Panc1 (cell line): ENCODE measurements at regions not wholly inside any gene's neighbourhood (a gene's known extent, or its start where the extent isn't known, plus 50 kb on each side); places are given as distances from the start of the nearest gene placed in this dataset.

ENCODE experiments used
- POLR2AphosphoS5 ChIP-seq: IDR thresholded peaks from 2 replicates; pipeline ENCODE4 v1.6.1; 2012; ENCODE audit warnings: mild to moderate bottlenecking, low read depth, low read length, moderate library complexity
- SIN3A ChIP-seq: IDR thresholded peaks from 2 replicates; pipeline ENCODE4 v1.6.1; 2012; ENCODE audit warnings: low read depth, mild to moderate bottlenecking, low read length, moderate library complexity, borderline replicate concordance; ENCODE audit not compliant: insufficient read depth
- TCF7L2 ChIP-seq: IDR thresholded peaks from 2 replicates; pipeline ENCODE4 v1.6.1; 2011; ENCODE audit warnings: mild to moderate bottlenecking, low read depth, low read length, inconsistent platforms
- TF ChIP-seq, protein P1 (sequence below): fragments of 450-650 bp; IDR thresholded peaks from 2 replicates; pipeline ENCODE4 v1.5.1; 2017; ENCODE audit warnings: mild to moderate bottlenecking
- TF ChIP-seq, protein P2 (sequence below), 2 experiments: IDR thresholded peaks; 2 replicates each; pipeline ENCODE4 v1.6.1; 2011 to 2012; ENCODE audit warnings: low read depth in 2 of 2, control low read depth in 1 of 2, low read length in 1 of 2, mild to moderate bottlenecking in 1 of 2, moderate library complexity in 1 of 2; ENCODE audit not compliant: insufficient read depth in 1 of 2

DNA sequence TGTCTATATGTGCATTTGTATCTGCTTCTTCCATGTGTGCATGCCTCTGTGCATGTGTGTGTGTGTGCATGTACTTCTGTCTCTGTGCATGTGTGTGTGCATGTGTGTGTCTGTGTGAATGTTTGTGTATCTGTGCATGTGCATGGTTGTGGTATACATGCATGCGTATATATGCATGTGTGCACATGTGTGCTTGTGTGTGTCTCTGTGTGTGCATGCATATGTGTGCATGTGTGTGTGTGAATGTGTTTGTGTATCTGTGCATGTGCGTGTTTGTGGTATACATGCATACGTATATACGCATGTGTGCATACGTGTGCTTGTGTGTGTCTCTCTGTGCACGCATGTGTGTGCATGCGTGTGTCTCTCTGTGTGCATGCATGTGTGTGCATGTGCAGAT, 363.2 kb upstream of the SFSWAP start:
- TF ChIP-seq, protein P1, sequence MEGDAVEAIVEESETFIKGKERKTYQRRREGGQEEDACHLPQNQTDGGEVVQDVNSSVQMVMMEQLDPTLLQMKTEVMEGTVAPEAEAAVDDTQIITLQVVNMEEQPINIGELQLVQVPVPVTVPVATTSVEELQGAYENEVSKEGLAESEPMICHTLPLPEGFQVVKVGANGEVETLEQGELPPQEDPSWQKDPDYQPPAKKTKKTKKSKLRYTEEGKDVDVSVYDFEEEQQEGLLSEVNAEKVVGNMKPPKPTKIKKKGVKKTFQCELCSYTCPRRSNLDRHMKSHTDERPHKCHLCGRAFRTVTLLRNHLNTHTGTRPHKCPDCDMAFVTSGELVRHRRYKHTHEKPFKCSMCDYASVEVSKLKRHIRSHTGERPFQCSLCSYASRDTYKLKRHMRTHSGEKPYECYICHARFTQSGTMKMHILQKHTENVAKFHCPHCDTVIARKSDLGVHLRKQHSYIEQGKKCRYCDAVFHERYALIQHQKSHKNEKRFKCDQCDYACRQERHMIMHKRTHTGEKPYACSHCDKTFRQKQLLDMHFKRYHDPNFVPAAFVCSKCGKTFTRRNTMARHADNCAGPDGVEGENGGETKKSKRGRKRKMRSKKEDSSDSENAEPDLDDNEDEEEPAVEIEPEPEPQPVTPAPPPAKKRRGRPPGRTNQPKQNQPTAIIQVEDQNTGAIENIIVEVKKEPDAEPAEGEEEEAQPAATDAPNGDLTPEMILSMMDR = no peak
- no peak for TF ChIP-seq TCF7L2
- TF ChIP-seq POLR2AphosphoS5 = no peak
- TF ChIP-seq, protein P2, sequence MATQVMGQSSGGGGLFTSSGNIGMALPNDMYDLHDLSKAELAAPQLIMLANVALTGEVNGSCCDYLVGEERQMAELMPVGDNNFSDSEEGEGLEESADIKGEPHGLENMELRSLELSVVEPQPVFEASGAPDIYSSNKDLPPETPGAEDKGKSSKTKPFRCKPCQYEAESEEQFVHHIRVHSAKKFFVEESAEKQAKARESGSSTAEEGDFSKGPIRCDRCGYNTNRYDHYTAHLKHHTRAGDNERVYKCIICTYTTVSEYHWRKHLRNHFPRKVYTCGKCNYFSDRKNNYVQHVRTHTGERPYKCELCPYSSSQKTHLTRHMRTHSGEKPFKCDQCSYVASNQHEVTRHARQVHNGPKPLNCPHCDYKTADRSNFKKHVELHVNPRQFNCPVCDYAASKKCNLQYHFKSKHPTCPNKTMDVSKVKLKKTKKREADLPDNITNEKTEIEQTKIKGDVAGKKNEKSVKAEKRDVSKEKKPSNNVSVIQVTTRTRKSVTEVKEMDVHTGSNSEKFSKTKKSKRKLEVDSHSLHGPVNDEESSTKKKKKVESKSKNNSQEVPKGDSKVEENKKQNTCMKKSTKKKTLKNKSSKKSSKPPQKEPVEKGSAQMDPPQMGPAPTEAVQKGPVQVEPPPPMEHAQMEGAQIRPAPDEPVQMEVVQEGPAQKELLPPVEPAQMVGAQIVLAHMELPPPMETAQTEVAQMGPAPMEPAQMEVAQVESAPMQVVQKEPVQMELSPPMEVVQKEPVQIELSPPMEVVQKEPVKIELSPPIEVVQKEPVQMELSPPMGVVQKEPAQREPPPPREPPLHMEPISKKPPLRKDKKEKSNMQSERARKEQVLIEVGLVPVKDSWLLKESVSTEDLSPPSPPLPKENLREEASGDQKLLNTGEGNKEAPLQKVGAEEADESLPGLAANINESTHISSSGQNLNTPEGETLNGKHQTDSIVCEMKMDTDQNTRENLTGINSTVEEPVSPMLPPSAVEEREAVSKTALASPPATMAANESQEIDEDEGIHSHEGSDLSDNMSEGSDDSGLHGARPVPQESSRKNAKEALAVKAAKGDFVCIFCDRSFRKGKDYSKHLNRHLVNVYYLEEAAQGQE (IDR thresholded peaks at IDR 0.05; ENCODE audit: insufficient read depth in 1 of 2, low read depth in 2 of 2, low read length in 1 of 2) = no peak
- no peak for TF ChIP-seq SIN3A
